ENCODE measurements at regions not wholly inside any gene's neighbourhood (a gene's known extent, or its start where the extent isn't known, plus 50 kb on each side); places are given as distances from the start of the nearest gene placed in this dataset.

GRCh38 chr11:109209572-109209971 lies 212.4 kb upstream of the C11orf87 start:
- H3K9me3 Mint-ChIP-seq, result peaks cover 18% of the 10 kb centered on the region
- H3K4me3 Mint-ChIP-seq, result no peak overlapping the region
- no peaks in the 10 kb centered on the region for H3K27me3 Mint-ChIP-seq (ENCODE audit: low read depth)
- H3K4me1 Mint-ChIP-seq, result no peaks in the 10 kb centered on the region
- no peak for TF ChIP-seq CTCF (IDR thresholded peaks at IDR 0.05; ENCODE audit: unreplicated experiment in 3 of 3)
- H3K36me3 Mint-ChIP-seq (ENCODE audit: low read depth), result no peaks in the 10 kb centered on the region
- H3K27ac Mint-ChIP-seq, result no peak overlapping the region

- Mint-ChIP-seq H3K4me3 (no peak overlapping the region), H3K27me3 (ENCODE audit: low read depth) (peaks cover 4% of the 10 kb centered on the region), H3K4me1 (no peaks in the 10 kb centered on the region), H3K27ac (no peak overlapping the region), H3K9me3 (peaks cover 21% of the 10 kb centered on the region), H3K36me3 (ENCODE audit: low read depth) (no peaks in the 10 kb centered on the region)
- no peak for TF ChIP-seq CTCF (IDR thresholded peaks at IDR 0.05; ENCODE audit: unreplicated experiment in 3 of 3)
Measured at GRCh38 chr11:109221190-109221589, 200.8 kb upstream of the C11orf87 start.

GRCh38 chr11:109222761-109223160 lies 199.2 kb upstream of the C11orf87 start:
- H3K36me3 Mint-ChIP-seq (ENCODE audit: low read depth), result no peaks in the 10 kb centered on the region
- no peak overlapping the region for H3K27ac Mint-ChIP-seq
- no peak overlapping the region for H3K4me3 Mint-ChIP-seq
- H3K27me3 Mint-ChIP-seq (ENCODE audit: low read depth), result peaks cover 4% of the 10 kb centered on the region
- peaks cover 21% of the 10 kb centered on the region for H3K9me3 Mint-ChIP-seq
- no peak for TF ChIP-seq CTCF (IDR thresholded peaks at IDR 0.05; ENCODE audit: unreplicated experiment in 3 of 3)
- no peaks in the 10 kb centered on the region for H3K4me1 Mint-ChIP-seq

GRCh38 chr11:109223451-109223850 lies 198.5 kb upstream of the C11orf87 start:
- H3K4me1 Mint-ChIP-seq, result no peaks in the 10 kb centered on the region
- H3K9me3 Mint-ChIP-seq, result peaks cover 14% of the 10 kb centered on the region
- no peak overlapping the region for H3K27ac Mint-ChIP-seq
- no peak for TF ChIP-seq CTCF (IDR thresholded peaks at IDR 0.05; ENCODE audit: unreplicated experiment in 3 of 3)
- no peaks in the 10 kb centered on the region for H3K36me3 Mint-ChIP-seq (ENCODE audit: low read depth)
- peaks cover 4% of the 10 kb centered on the region for H3K27me3 Mint-ChIP-seq (ENCODE audit: low read depth)
- H3K4me3 Mint-ChIP-seq, result no peak overlapping the region

GRCh38 chr11:109229682-109230081 lies 192.3 kb upstream of the C11orf87 start:
- no peaks in the 10 kb centered on the region for H3K27me3 Mint-ChIP-seq (ENCODE audit: low read depth)
- H3K36me3 Mint-ChIP-seq (ENCODE audit: low read depth), result no peaks in the 10 kb centered on the region
- TF ChIP-seq CTCF (IDR thresholded peaks at IDR 0.05; ENCODE audit: unreplicated experiment in 3 of 3), result no peak
- no peaks in the 10 kb centered on the region for H3K9me3 Mint-ChIP-seq
- H3K4me1 Mint-ChIP-seq, result no peaks in the 10 kb centered on the region
- no peak overlapping the region for H3K4me3 Mint-ChIP-seq
- H3K27ac Mint-ChIP-seq, result no peak overlapping the region

- no peak for TF ChIP-seq CTCF (IDR thresholded peaks at IDR 0.05; ENCODE audit: unreplicated experiment in 3 of 3)
- no peaks in the 10 kb centered on the region for H3K27me3 Mint-ChIP-seq (ENCODE audit: low read depth)
- H3K4me3 Mint-ChIP-seq, result no peak overlapping the region
- H3K36me3 Mint-ChIP-seq (ENCODE audit: low read depth), result no peaks in the 10 kb centered on the region
- no peaks in the 10 kb centered on the region for H3K9me3 Mint-ChIP-seq
- no peak overlapping the region for H3K27ac Mint-ChIP-seq
- peaks cover 7% of the 10 kb centered on the region for H3K4me1 Mint-ChIP-seq
Measured at GRCh38 chr11:109236188-109236587, 185.8 kb upstream of the C11orf87 start.

Data from nephron (organoid).